ENCODE measurements at regions not wholly inside any gene's neighbourhood (a gene's known extent, or its start where the extent isn't known, plus 50 kb on each side); places are given as distances from the start of the nearest gene placed in this dataset.
A peak's percentile ranks its signal among the peaks of the same experiment; 100 is the strongest.

DNA sequence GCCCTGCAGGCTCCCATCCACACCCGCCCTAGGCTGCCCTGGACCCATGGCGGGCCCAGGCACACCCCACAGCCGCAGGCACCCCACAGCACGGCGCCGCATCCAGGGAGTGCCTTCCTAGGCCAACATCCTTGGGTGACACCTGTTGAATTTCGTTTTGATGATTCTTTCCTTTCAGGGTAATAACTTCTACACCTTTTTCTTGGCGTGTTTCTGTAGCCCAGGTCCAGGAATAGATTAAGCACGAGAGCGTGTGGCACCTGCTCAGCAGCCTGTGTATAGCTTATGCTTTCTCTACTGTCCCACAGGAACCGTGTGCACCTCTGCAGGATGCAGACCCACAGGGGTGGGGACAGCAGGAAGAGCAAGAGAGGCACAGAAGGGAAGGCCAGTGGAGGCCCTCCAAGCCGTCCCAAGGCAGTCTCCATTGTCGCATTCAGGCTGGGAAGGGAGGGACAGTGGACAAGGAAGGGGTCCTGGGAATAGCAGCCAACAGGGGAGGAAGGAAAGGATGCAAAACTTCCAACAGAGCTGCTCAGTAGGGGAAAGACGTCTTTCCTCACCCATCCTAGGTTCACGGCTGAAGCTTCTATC lies 118.1 kb upstream of the AFDN start:
- in situ Hi-C loops (cut with MboI; ENCODE audit: low sequenced_read_pairs) (no loop called here), dilution Hi-C loops (cut with HindIII; ENCODE audit: low sequenced_read_pairs, unreplicated experiment) (no loop called here), intact Hi-C loops (cut with micrococcal nuclease) (no loop called here)
- DNase-seq (no peak), ATAC-seq (ENCODE audit: low read depth) (no peak)
- Histone ChIP-seq H3K9ac (ENCODE audit: low read depth, low read length) (no peak overlapping the region), H3K79me1 (ENCODE audit: low read depth in 1 of 2, low read length in 2 of 2) (no peaks in the 10 kb centered on the region), H2BK5ac (ENCODE audit: low read depth, low read length, poor library complexity, severe bottlenecking) (no peak overlapping the region), H4K8ac (ENCODE audit: low read depth in 2 of 2, low read length in 2 of 2) (no peak overlapping the region), H2AK5ac (ENCODE audit: low read depth, low read length) (no peak overlapping the region), H3K4me2 (ENCODE audit: low read depth, low read length) (no peak overlapping the region), H3K56ac (ENCODE audit: extremely low read depth, insufficient read depth, low read length) (no peak overlapping the region), H3K4me1 (ENCODE audit: control insufficient read depth, insufficient read depth, low read length) (no peaks in the 10 kb centered on the region), H3K27me3 (ENCODE audit: control insufficient read depth, insufficient read depth, low read length) (no peaks in the 10 kb centered on the region), H3K4ac (ENCODE audit: low read depth, low read length) (no peak overlapping the region), H3K9me1 (ENCODE audit: insufficient read depth, low read length) (no peaks in the 10 kb centered on the region), H3K27ac (ENCODE audit: insufficient read depth, low read length) (no peak overlapping the region), H2BK120ac (ENCODE audit: low read depth, low read length) (no peak overlapping the region), H2BK20ac (ENCODE audit: low read depth, low read length) (no peak overlapping the region), H3K14ac (replicated peaks; ENCODE audit: low read depth, low read length) (no peak overlapping the region), H4K5ac (ENCODE audit: low read depth, low read length) (no peak overlapping the region), H3K4me3 (ENCODE audit: insufficient read depth, low read depth, low read length) (no peak overlapping the region), H3K36me3 (ENCODE audit: control insufficient read depth, insufficient read depth, low read length) (no peaks in the 10 kb centered on the region), H2BK15ac (ENCODE audit: low read depth, low read length) (no peak overlapping the region), H2AK9ac (replicated peaks; ENCODE audit: low read depth, low read length, poor library complexity) (peak overlapping the region; percentile 37), H2AFZ (replicated peaks; ENCODE audit: low read length, poor library complexity) (no peak overlapping the region), H4K91ac (ENCODE audit: insufficient read depth, low read depth, low read length) (no peak overlapping the region), H4K20me1 (ENCODE audit: insufficient read depth, low read length) (no peaks in the 10 kb centered on the region), H3K23ac (ENCODE audit: low read depth, low read length) (no peak overlapping the region), H3K18ac (ENCODE audit: low read depth, low read length) (no peak overlapping the region), H3K9me3 (ENCODE audit: control insufficient read depth, insufficient read depth, low read length) (peaks cover 58% of the 10 kb centered on the region)
- ChIA-PET CTCF (no interaction called here), POLR2A (ENCODE audit: unreplicated experiment) (no interaction called here)
- BruUV-seq (replicated peaks) = no TSS peak
- no peak for TF ChIP-seq CHD1 (IDR thresholded peaks at IDR 0.05; ENCODE audit: low read depth, low read length)
- TF ChIP-seq MAZ (IDR thresholded peaks at IDR 0.05; ENCODE audit: borderline replicate concordance, low read depth, low read length) = no peak
- TF ChIP-seq BHLHE40 (IDR thresholded peaks at IDR 0.05; ENCODE audit: low read depth, low read length) = no peak
- TF ChIP-seq, protein P1, sequence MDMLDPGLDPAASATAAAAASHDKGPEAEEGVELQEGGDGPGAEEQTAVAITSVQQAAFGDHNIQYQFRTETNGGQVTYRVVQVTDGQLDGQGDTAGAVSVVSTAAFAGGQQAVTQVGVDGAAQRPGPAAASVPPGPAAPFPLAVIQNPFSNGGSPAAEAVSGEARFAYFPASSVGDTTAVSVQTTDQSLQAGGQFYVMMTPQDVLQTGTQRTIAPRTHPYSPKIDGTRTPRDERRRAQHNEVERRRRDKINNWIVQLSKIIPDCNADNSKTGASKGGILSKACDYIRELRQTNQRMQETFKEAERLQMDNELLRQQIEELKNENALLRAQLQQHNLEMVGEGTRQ (IDR thresholded peaks at IDR 0.05; ENCODE audit: low read depth, low read length) = no peak
- no peak for TF ChIP-seq MXI1 (IDR thresholded peaks at IDR 0.05; ENCODE audit: borderline replicate concordance, low read depth, low read length)
- no peak for TF ChIP-seq RFX5 (IDR thresholded peaks at IDR 0.05; ENCODE audit: low read depth, low read length)
- no peak for TF ChIP-seq NFE2L2 (IDR thresholded peaks at IDR 0.05; ENCODE audit: low read depth, low read length)
- no peak for TF ChIP-seq MAFK (IDR thresholded peaks at IDR 0.05; ENCODE audit: low read depth, low read length)
- TF ChIP-seq SMC3 (IDR thresholded peaks at IDR 0.05; ENCODE audit: low read depth, low read length) = no peak
- no peak for TF ChIP-seq CEBPB (IDR thresholded peaks at IDR 0.05; ENCODE audit: low read depth, low read length)
- no peak for TF ChIP-seq POLR2A (IDR thresholded peaks at IDR 0.05; ENCODE audit: low read depth, low read length)
- no peak for TF ChIP-seq FOS (IDR thresholded peaks at IDR 0.05; ENCODE audit: low read depth, low read length)
- TF ChIP-seq, protein P2, sequence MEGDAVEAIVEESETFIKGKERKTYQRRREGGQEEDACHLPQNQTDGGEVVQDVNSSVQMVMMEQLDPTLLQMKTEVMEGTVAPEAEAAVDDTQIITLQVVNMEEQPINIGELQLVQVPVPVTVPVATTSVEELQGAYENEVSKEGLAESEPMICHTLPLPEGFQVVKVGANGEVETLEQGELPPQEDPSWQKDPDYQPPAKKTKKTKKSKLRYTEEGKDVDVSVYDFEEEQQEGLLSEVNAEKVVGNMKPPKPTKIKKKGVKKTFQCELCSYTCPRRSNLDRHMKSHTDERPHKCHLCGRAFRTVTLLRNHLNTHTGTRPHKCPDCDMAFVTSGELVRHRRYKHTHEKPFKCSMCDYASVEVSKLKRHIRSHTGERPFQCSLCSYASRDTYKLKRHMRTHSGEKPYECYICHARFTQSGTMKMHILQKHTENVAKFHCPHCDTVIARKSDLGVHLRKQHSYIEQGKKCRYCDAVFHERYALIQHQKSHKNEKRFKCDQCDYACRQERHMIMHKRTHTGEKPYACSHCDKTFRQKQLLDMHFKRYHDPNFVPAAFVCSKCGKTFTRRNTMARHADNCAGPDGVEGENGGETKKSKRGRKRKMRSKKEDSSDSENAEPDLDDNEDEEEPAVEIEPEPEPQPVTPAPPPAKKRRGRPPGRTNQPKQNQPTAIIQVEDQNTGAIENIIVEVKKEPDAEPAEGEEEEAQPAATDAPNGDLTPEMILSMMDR (conservative IDR thresholded peaks at IDR 0.05; ENCODE audit: low read depth, low read length) = no peak
- TF ChIP-seq RAD21 (IDR thresholded peaks at IDR 0.05; ENCODE audit: low read length) = no peak
- TF ChIP-seq RCOR1 (IDR thresholded peaks at IDR 0.05; ENCODE audit: insufficient replicate concordance, low read length) = no peak
- TF ChIP-seq, protein P3, sequence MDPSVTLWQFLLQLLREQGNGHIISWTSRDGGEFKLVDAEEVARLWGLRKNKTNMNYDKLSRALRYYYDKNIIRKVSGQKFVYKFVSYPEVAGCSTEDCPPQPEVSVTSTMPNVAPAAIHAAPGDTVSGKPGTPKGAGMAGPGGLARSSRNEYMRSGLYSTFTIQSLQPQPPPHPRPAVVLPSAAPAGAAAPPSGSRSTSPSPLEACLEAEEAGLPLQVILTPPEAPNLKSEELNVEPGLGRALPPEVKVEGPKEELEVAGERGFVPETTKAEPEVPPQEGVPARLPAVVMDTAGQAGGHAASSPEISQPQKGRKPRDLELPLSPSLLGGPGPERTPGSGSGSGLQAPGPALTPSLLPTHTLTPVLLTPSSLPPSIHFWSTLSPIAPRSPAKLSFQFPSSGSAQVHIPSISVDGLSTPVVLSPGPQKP (IDR thresholded peaks at IDR 0.05; ENCODE audit: borderline replicate concordance, low read depth, low read length) = no peak
- 69% methylated on average over 3 of the region's 15 CpGs; no CpG with 5 or more reads in 1 of the 2 experiments for WGBS, 2 experiments (ENCODE audit: extremely low coverage in 2 of 2, insufficient read length in 1 of 2)

Measured in IMR-90 (cell line).